ENCODE measurements at regions not wholly inside any gene's neighbourhood (a gene's known extent, or its start where the extent isn't known, plus 50 kb on each side); places are given as distances from the start of the nearest gene placed in this dataset.
"Not testable (repeated sequence)": the region's sequence is repeated elsewhere in the genome, so short reads cannot be mapped to it uniquely, and the experiment has no call there.

GRCh38 chr13:109702030-109702597 is 84.3 kb downstream of the IRS2 start:
- not testable (repeated sequence) for DNase-seq (ENCODE audit: low read depth)

- DNase-seq (ENCODE audit: low read depth) = no peak
Measured at GRCh38 chr13:109700176-109700575, 86.2 kb downstream of the IRS2 start.

- DNase-seq (ENCODE audit: low read depth) = no peak
Measured at GRCh38 chr13:109699628-109700071, 86.7 kb downstream of the IRS2 start.

GRCh38 chr13:109698779-109699178 is 87.6 kb downstream of the IRS2 start:
- no peak for DNase-seq (ENCODE audit: low read depth)

GRCh38 chr13:109697936-109698335 is 88.4 kb downstream of the IRS2 start:
- DNase-seq (ENCODE audit: low read depth) = no peak

GRCh38 chr13:109695402-109696190 is 90.8 kb downstream of the IRS2 start:
- DNase-seq (ENCODE audit: low read depth) = no peak

GRCh38 chr13:109694972-109695371 is 91.4 kb downstream of the IRS2 start:
- DNase-seq (ENCODE audit: low read depth) = no peak

GRCh38 chr13:109693213-109693612 is 93.2 kb downstream of the IRS2 start:
- no peak for DNase-seq (ENCODE audit: low read depth)

- DNase-seq (ENCODE audit: low read depth) = no peak
Measured at GRCh38 chr13:109691689-109692088, 94.7 kb downstream of the IRS2 start.

- no peak for DNase-seq (ENCODE audit: low read depth)
Measured at GRCh38 chr13:109687559-109688448, 98.6 kb downstream of the IRS2 start.

GRCh38 chr13:109685203-109685602 is 101.2 kb downstream of the IRS2 start:
- DNase-seq (ENCODE audit: low read depth) = no peak

- no peak for DNase-seq (ENCODE audit: low read depth)
Measured at GRCh38 chr13:109684824-109685202, 101.6 kb downstream of the IRS2 start.

GRCh38 chr13:109684084-109684823 is 102.1 kb downstream of the IRS2 start:
- no peak for DNase-seq (ENCODE audit: low read depth)

- no peak for DNase-seq (ENCODE audit: low read depth)
Measured at GRCh38 chr13:109682534-109683244, 103.7 kb downstream of the IRS2 start.

- DNase-seq (ENCODE audit: low read depth) = no peak
Measured at GRCh38 chr13:109680930-109681329, 105.5 kb downstream of the IRS2 start.

GRCh38 chr13:109680288-109680687 is 106.1 kb downstream of the IRS2 start:
- no peak for DNase-seq (ENCODE audit: low read depth)

- no peak for DNase-seq (ENCODE audit: low read depth)
Measured at GRCh38 chr13:109678459-109678858, 107.9 kb downstream of the IRS2 start.

- DNase-seq (ENCODE audit: low read depth) = no peak
Measured at GRCh38 chr13:109677206-109677605, 109.2 kb downstream of the IRS2 start.

- no peak for DNase-seq (ENCODE audit: low read depth)
Measured at GRCh38 chr13:109673477-109673876, 112.9 kb downstream of the IRS2 start.

GRCh38 chr13:109672545-109672944 is 113.8 kb downstream of the IRS2 start:
- no peak for DNase-seq (ENCODE audit: low read depth)

- DNase-seq (ENCODE audit: low read depth) = no peak
Measured at GRCh38 chr13:109671919-109672318, 114.5 kb downstream of the IRS2 start.
